ENCODE measurements at regions not wholly inside any gene's neighbourhood (a gene's known extent, or its start where the extent isn't known, plus 50 kb on each side); places are given as distances from the start of the nearest gene placed in this dataset.

GRCh38 chr9:16068476-16068875 is 515.6 kb downstream of the CCDC171 start:
- TF ChIP-seq FOXM1 (IDR thresholded peaks at IDR 0.05; ENCODE audit: borderline replicate concordance) (no peak), NFRKB (IDR thresholded peaks at IDR 0.05) (no peak), SUZ12 (IDR thresholded peaks at IDR 0.05) (no peak), ZNF384 (IDR thresholded peaks at IDR 0.05) (no peak), HDGF (IDR thresholded peaks at IDR 0.05; ENCODE audit: borderline replicate concordance) (no peak), FOXK2 (IDR thresholded peaks at IDR 0.05) (no peak), ELF4 (IDR thresholded peaks at IDR 0.05) (no peak), LEF1 (IDR thresholded peaks at IDR 0.05; ENCODE audit: borderline replicate concordance) (no peak), TARDBP (IDR thresholded peaks at IDR 0.05) (no peak), PKNOX1 (IDR thresholded peaks at IDR 0.05) (no peak), BHLHE40 (IDR thresholded peaks at IDR 0.05; ENCODE audit: borderline replicate concordance) (no peak)
